ENCODE measurements at regions not wholly inside any gene's neighbourhood (a gene's known extent, or its start where the extent isn't known, plus 50 kb on each side); places are given as distances from the start of the nearest gene placed in this dataset.

DNA sequence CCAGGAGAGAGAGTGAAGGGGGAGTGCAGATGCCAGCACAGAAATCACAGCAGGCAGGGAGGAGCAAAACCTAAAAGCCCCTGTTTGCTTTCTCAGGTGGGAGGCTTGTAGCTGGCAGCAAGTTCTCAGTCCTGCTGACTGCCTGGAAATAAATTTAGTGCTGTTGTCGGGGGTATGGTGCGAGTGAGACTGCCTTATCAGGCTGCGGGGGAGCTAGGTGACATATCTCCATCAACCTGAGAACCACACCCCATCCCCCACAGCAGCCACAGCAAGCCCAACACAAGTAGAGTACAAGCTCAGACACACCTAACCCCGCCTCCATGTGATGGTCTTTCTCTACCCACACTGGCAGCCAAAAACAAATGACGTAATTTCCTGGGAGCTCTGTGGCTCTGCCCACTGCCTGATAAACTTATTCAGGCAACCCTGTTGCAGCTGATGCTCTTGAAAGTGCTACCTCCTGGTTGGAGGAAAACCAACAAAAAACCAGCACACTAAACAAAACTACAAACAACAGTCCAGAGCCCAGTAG, 953.4 kb upstream of the NDST4 start:
- Histone ChIP-seq H3K4me3 (no peak overlapping the region), H3K4me1 (no peaks in the 10 kb centered on the region), H3K9me3 (no peaks in the 10 kb centered on the region), H3K27ac (replicated peaks in 1 of 4) (no peak overlapping the region), H3K27me3 (no peaks in the 10 kb centered on the region), H3K36me3 (no peaks in the 10 kb centered on the region)
- WGBS, result 74% methylated on average over 4 of the region's 5 CpGs
- intact Hi-C loops (cut with DNase I), result no loop called here
- no peak for DNase-seq (ENCODE audit: extremely low spot score)
- TF ChIP-seq EP300 (IDR thresholded peaks at IDR 0.05) (no peak), POLR2A (IDR thresholded peaks at IDR 0.05; ENCODE audit: low read depth) (no peak), POLR2AphosphoS5 (IDR thresholded peaks at IDR 0.05) (no peak)
- TF ChIP-seq, protein P1, sequence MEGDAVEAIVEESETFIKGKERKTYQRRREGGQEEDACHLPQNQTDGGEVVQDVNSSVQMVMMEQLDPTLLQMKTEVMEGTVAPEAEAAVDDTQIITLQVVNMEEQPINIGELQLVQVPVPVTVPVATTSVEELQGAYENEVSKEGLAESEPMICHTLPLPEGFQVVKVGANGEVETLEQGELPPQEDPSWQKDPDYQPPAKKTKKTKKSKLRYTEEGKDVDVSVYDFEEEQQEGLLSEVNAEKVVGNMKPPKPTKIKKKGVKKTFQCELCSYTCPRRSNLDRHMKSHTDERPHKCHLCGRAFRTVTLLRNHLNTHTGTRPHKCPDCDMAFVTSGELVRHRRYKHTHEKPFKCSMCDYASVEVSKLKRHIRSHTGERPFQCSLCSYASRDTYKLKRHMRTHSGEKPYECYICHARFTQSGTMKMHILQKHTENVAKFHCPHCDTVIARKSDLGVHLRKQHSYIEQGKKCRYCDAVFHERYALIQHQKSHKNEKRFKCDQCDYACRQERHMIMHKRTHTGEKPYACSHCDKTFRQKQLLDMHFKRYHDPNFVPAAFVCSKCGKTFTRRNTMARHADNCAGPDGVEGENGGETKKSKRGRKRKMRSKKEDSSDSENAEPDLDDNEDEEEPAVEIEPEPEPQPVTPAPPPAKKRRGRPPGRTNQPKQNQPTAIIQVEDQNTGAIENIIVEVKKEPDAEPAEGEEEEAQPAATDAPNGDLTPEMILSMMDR (IDR thresholded peaks at IDR 0.05), result no peak

DNA sequence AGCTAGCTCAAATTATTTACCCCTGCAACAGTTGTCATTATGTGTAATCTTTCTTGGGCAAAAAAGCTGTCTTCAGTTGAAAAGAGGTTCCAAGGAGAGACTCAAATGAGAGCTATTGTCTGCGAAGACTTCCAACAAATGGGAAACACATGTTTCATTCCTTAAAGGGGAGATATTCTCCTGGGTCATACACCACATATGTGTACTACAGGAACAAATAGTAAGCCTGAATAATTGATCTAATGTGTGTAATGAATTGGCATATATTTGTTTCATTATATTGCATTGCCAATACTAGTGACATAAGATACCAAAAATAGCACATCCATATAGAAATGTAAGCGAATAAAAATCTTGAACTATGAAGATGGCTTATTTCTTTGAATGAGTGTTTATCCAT, 950.9 kb upstream of the NDST4 start:
- intact Hi-C loops (cut with DNase I), result no loop called here
- H3K4me3 ChIP-seq, result no peak overlapping the region
- no peaks in the 10 kb centered on the region for H3K9me3 ChIP-seq
- no peaks in the 10 kb centered on the region for H3K4me1 ChIP-seq
- H3K27ac ChIP-seq (replicated peaks in 1 of 4), result no peak overlapping the region
- no peak for DNase-seq (ENCODE audit: extremely low spot score)
- H3K27me3 ChIP-seq, result no peaks in the 10 kb centered on the region
- H3K36me3 ChIP-seq, result no peaks in the 10 kb centered on the region
- WGBS, result 74% methylated on average over 2 of the region's 2 CpGs
- TF ChIP-seq, protein P1 (IDR thresholded peaks at IDR 0.05), result no peak

DNA sequence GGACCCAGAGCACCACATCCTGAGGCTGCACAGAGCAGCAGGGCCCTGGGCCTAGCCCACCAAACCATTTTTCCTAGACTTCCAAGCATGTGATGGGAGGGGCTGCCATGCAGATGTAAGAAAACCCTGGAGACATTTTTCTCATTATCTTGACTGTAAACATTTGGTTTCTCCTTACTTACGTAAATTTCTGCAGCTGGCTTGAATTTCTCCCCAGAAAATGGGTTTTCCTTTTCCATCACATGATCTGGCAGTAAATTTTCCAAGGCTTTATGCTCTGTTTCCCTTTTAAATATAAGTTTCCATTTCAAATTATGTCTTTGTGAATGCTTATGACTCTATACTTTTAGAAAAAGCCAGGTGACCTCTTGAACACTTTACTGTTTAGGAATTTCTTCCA, 945.9 kb upstream of the NDST4 start:
- no peaks in the 10 kb centered on the region for H3K27me3 ChIP-seq
- no peaks in the 10 kb centered on the region for H3K4me1 ChIP-seq
- TF ChIP-seq EP300 (IDR thresholded peaks at IDR 0.05) (no peak), POLR2AphosphoS5 (IDR thresholded peaks at IDR 0.05) (no peak), POLR2A (IDR thresholded peaks at IDR 0.05; ENCODE audit: low read depth) (no peak)
- TF ChIP-seq, protein P1 (IDR thresholded peaks at IDR 0.05), result no peak
- no peak overlapping the region for H3K27ac ChIP-seq (replicated peaks in 1 of 4)
- DNase-seq (ENCODE audit: extremely low spot score), result no peak
- WGBS, result 67% methylated on average over 1 of the region's 1 CpG
- intact Hi-C loops (cut with DNase I), result no loop called here
- H3K9me3 ChIP-seq, result no peaks in the 10 kb centered on the region
- H3K4me3 ChIP-seq, result no peak overlapping the region
- no peaks in the 10 kb centered on the region for H3K36me3 ChIP-seq

DNA sequence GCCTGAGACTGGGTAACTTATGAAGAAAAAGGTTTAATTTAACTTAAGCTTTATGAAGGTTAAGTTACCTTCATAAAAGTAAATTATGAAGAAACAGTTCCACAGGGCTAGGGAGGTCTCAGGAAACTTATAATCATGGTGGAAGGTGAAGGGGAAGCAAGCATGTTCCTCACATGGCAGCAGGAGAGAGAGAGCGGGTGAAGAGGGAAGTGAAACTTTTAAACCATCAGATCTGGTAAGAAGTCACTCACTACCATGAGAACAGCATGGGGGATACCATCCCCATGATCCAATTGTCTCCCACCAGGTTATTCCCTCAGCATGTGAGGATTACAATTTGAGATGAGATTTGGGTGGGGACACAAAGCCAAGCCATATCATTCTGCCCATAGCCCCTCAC, 944.7 kb upstream of the NDST4 start:
- intact Hi-C loops (cut with DNase I), result no loop called here
- Histone ChIP-seq H3K27ac (replicated peaks in 1 of 4) (no peak overlapping the region), H3K9me3 (no peaks in the 10 kb centered on the region), H3K4me1 (no peaks in the 10 kb centered on the region), H3K4me3 (no peak overlapping the region), H3K27me3 (no peaks in the 10 kb centered on the region), H3K36me3 (no peaks in the 10 kb centered on the region)
- TF ChIP-seq EP300 (IDR thresholded peaks at IDR 0.05) (no peak), POLR2AphosphoS5 (IDR thresholded peaks at IDR 0.05) (no peak), POLR2A (IDR thresholded peaks at IDR 0.05; ENCODE audit: low read depth) (no peak)
- TF ChIP-seq, protein P1 (IDR thresholded peaks at IDR 0.05), result no peak
- WGBS, result 85% methylated on average over 1 of the region's 1 CpG
- DNase-seq (ENCODE audit: extremely low spot score), result no peak

Measured in esophagus muscularis mucosa (tissue), 4 donors.